LHCN-M2 (cell line): ENCODE measurements at regions not wholly inside any gene's neighbourhood (a gene's known extent, or its start where the extent isn't known, plus 50 kb on each side); places are given as distances from the start of the nearest gene placed in this dataset.
A peak's percentile ranks its signal among the peaks of the same experiment; 100 is the strongest.
"Not testable (repeated sequence)": the region's sequence is repeated elsewhere in the genome, so short reads cannot be mapped to it uniquely, and the experiment has no call there.

Source experiments
- DNase-seq: peaks from one replicate; pipeline ENCODE4 v3.0.0-alpha.2; 2012; ENCODE audit warnings: low read depth

GRCh38 chr6:62889240-62889639, 322.0 kb upstream of the FKBP1C start:
- DNase-seq, result no peak

- no peak for DNase-seq
Measured at GRCh38 chr6:62891065-62891647, 320.1 kb upstream of the FKBP1C start.

DNA sequence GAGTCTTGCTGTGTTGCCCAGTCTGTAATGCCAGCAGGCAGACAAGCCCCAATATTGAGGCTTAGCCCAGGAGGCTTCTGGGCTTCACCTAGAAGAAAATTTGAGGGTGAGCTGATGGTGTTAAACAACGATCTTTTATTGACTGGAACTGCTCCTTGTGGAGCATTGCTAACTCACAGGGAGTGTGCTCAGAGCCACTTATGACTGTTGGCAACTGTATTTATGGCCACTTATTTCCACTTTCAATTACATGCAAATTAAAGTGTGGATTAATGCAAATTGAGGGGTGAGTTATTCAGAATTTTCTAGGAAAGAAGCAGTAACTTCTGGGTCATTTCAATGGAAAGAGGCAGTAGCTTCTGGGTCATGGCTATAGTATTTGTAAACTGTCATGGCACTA, 317.2 kb upstream of the FKBP1C start:
- DNase-seq, result no peak

GRCh38 chr6:62903266-62903665, 308.0 kb upstream of the FKBP1C start:
- no peak for DNase-seq

DNA sequence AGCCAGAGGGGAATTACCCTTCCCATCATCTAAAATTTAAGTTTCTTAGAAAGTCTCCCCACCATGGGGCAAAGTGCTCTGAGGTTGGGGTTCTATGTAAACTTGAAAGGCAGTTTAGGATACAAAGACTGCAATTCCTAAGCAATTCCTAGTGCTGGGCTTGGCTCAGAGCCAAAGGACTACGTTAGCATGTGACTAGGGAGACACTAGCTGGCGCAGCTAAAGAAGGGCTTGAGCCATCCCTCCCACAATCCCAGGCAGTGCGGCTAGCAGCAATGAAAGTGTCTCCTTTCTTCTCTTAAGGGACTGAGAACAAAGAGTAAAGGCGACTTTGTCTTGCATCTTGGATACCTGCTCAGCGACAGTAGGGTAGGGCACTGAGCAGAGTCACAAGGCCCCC, 306.6 kb upstream of the FKBP1C start:
- DNase-seq, result no peak

GRCh38 chr6:62914530-62914929, 296.7 kb upstream of the FKBP1C start:
- DNase-seq, result no peak

DNA sequence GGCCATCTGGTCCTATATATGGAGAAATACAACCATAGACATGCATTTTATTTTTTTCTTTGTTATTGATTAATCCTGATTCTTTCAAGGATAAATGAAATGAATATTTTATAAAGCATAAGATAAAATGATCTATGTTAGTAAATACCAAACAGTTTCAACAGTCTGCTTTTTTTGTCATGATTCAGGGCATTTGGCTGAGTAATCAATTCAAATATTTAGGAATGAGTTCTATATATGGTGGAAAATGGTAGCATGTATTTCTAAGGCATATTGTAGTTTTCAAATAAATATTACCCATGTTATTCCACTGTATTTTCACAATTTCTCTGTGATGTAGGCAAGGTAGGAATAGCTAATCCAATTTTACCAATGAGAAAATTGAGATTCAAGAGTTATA, 287.5 kb upstream of the FKBP1C start:
- DNase-seq, result no peak

DNA sequence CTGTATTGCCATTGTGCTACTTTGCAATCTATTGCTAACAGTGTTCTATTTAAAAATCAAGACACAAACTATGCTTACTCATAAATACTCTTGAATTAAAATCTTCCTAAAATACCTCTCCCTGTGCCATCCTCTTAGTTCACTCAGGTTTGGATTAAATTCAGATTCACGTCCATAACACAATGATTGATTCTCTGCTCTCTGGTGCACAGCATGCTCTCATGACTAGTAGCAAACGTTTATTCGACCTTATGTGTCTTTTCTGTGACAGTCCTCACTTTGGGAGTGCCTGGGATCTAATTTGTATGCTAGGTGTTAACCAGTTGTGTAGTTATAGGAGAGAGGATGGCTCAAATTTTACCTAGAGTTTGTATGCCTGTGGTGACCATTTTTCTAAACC, 270.4 kb upstream of the FKBP1C start:
- no peak for DNase-seq

GRCh38 chr6:62942000-62942399, 269.3 kb upstream of the FKBP1C start:
- no peak for DNase-seq

- DNase-seq, result no peak
Measured at GRCh38 chr6:62968834-62969233, 242.4 kb upstream of the FKBP1C start.

- no peak for DNase-seq
Measured at GRCh38 chr6:62971976-62972658, 239.2 kb upstream of the FKBP1C start.

- DNase-seq, result no peak
Measured at GRCh38 chr6:62974452-62974851, 236.8 kb upstream of the FKBP1C start.

GRCh38 chr6:62976566-62976965, 234.7 kb upstream of the FKBP1C start:
- DNase-seq, result no peak

DNA sequence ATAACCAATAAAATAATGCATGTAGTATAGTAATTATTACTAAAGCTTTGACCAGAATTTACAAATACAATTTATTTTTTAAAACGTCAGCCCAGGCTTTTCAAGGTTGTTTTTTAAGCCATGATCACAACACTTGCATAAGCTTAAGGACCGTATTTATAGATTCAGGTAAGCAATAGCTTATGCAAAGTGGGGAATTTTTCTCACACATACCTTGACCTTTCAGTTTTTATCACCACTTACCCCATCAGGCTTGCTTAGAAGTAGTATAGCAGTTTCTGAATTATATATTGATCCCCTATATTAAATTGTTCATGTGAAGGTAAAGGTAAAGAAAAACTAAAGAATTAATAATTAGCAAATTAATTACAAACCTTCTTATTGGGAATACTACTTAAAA, 232.3 kb upstream of the FKBP1C start:
- no peak for DNase-seq

DNA sequence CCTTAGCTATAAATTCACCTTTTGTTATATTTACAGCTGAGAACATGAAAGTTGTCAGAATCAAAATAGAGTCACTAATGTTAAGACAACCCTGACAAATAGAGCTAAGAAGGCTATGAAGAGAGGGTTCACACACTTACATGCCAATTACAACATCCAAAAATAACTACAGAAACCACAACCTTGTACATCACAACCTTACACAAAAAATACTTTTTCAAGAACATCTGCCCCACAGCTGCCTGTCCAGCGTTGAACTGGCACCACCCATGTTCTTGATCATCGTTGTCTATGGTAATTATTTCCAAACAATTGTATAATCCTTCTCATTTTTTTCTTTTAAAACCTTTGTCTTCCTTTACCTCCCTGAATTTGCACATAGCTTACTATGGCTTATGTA, 231.2 kb upstream of the FKBP1C start:
- no peak for DNase-seq

DNA sequence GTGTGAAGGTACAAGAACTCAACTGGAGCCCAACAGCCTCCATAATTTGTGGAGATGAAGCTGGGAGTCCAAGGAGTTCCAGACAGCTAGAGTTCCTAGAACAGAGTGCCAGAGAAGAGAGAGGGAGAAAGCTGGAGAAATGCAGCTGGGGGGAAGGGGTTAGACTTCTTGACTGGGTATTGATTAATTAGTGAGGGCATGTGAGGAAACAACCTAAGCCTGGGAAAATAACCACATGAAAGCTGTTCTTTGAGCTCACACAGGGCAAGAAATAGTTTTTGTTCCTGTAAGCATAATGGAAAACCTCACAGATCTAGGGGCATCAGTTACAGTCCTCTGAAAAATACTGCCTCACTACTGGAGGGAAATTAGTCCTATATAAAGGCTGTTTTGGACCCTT, 230.5 kb upstream of the FKBP1C start:
- DNase-seq, result no peak

DNA sequence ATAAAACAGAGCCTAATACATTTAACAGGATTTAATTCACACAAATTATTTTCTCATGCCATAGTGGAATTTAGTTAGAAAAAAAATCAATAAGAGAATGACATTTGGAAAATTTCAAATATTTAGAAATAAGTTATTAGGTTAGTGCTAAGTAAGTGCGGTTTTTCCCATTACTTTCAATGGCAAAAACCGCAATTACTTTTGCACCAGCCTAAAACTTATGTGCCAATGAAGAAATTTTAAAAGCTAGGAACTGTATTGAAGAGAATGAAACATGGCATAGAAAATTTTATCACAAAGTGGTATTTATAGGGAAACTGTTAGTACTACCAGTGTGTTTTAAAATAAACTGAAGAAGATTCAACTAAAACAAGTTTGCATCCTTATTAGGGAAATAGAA, 228.3 kb upstream of the FKBP1C start:
- DNase-seq, result no peak

GRCh38 chr6:62991696-62992095, 219.6 kb upstream of the FKBP1C start:
- DNase-seq, result not testable (repeated sequence)

GRCh38 chr6:62993951-62994350, 217.3 kb upstream of the FKBP1C start:
- DNase-seq, result no peak

GRCh38 chr6:62998022-62998421, 213.2 kb upstream of the FKBP1C start:
- DNase-seq, result no peak

GRCh38 chr6:62999242-62999641, 212.0 kb upstream of the FKBP1C start:
- peak; percentile 1 for DNase-seq

- DNase-seq, result peak; percentile 1
Measured at GRCh38 chr6:62999796-63000195, 211.5 kb upstream of the FKBP1C start.

- DNase-seq, result not testable (repeated sequence)
Measured at GRCh38 chr6:63006018-63006417, 205.3 kb upstream of the FKBP1C start.

GRCh38 chr6:63010962-63011361, 200.3 kb upstream of the FKBP1C start:
- DNase-seq, result not testable (repeated sequence)
